ENCODE measurements at regions not wholly inside any gene's neighbourhood (a gene's known extent, or its start where the extent isn't known, plus 50 kb on each side); places are given as distances from the start of the nearest gene placed in this dataset.

GRCh38 chr13:40165316-40165932 lies 501.0 kb downstream of the FOXO1 start:
- H3K36me3 ChIP-seq (replicated peaks in 1 of 2; ENCODE audit: control insufficient read depth in 1 of 2, insufficient read depth in 2 of 2, low read length in 2 of 2): no peaks in the 10 kb centered on the region
- no peak overlapping the region for H3K9ac ChIP-seq (ENCODE audit: insufficient read depth, low read length, poor library complexity, severe bottlenecking)
- WGBS (ENCODE audit: insufficient coverage): no CpG with 5 or more reads among the region's 2 CpGs
- H3K27ac ChIP-seq (ENCODE audit: low read depth in 1 of 2, low read length in 2 of 2): no peak overlapping the region
- no peak overlapping the region for H3K4me3 ChIP-seq (replicated peaks in 1 of 3; ENCODE audit: low read depth in 2 of 3, low read length in 3 of 3)
- H3K36me3 Mint-ChIP-seq: no peaks in the 10 kb centered on the region
- H3K4me3 Mint-ChIP-seq: no peak overlapping the region
- no peaks in the 10 kb centered on the region for H3K79me2 ChIP-seq (ENCODE audit: insufficient read depth, low read length)
- H3K27me3 ChIP-seq (ENCODE audit: control insufficient read depth in 2 of 2, insufficient read depth in 2 of 2, low read length in 2 of 2): no peaks in the 10 kb centered on the region
- H2AFZ ChIP-seq (ENCODE audit: insufficient read depth, low read depth, low read length, poor library complexity, severe bottlenecking): no peak overlapping the region
- H3K27ac Mint-ChIP-seq: no peak overlapping the region
- no peak overlapping the region for H3K4me2 ChIP-seq (replicated peaks; ENCODE audit: extremely low read depth, low read length, poor library complexity, severe bottlenecking)
- no peaks in the 10 kb centered on the region for H3K4me1 ChIP-seq (ENCODE audit: control insufficient read depth in 1 of 2, insufficient read depth in 2 of 2, low read length in 2 of 2)
- peaks cover 0 to 3% (median 0%) of the 10 kb centered on the region in 7 donors for H3K9me3 Mint-ChIP-seq
- intact Hi-C loops (cut with micrococcal nuclease): no loop called here
- no peaks in the 10 kb centered on the region for H4K20me1 ChIP-seq (ENCODE audit: insufficient read depth, low read length)
- peaks cover 2 to 7% (median 7%) of the 10 kb centered on the region in 3 donors for H3K27me3 Mint-ChIP-seq (ENCODE audit: low read depth in 3 of 3)
- H3K9me3 ChIP-seq (replicated peaks in 1 of 2; ENCODE audit: control insufficient read depth in 1 of 2, insufficient read depth in 1 of 2, low read length in 2 of 2): no peaks in the 10 kb centered on the region
- DNase-seq: no peak
- TF ChIP-seq CTCF (IDR thresholded peaks at IDR 0.05): no peak
- H3K4me1 Mint-ChIP-seq: no peaks in the 10 kb centered on the region

GRCh38 chr13:40167327-40167726 lies 499.1 kb downstream of the FOXO1 start:
- DNase-seq: no peak
- H2AFZ ChIP-seq (ENCODE audit: insufficient read depth, low read depth, low read length, poor library complexity, severe bottlenecking): no peak overlapping the region
- intact Hi-C loops (cut with micrococcal nuclease): no loop called here
- H3K36me3 ChIP-seq (replicated peaks in 1 of 2; ENCODE audit: control insufficient read depth in 1 of 2, insufficient read depth in 2 of 2, low read length in 2 of 2): no peaks in the 10 kb centered on the region
- peaks cover 5 to 8% of the 10 kb centered on the region in 2 donors for H3K27me3 ChIP-seq (ENCODE audit: control insufficient read depth in 2 of 2, insufficient read depth in 2 of 2, low read length in 2 of 2)
- no peak overlapping the region for H3K4me2 ChIP-seq (replicated peaks; ENCODE audit: extremely low read depth, low read length, poor library complexity, severe bottlenecking)
- TF ChIP-seq CTCF (IDR thresholded peaks at IDR 0.05): no peak
- no peak overlapping the region for H3K9ac ChIP-seq (ENCODE audit: insufficient read depth, low read length, poor library complexity, severe bottlenecking)
- Mint-ChIP-seq H3K4me3 (no peak overlapping the region), H3K27ac (no peak overlapping the region), H3K4me1 (no peaks in the 10 kb centered on the region), H3K36me3 (no peaks in the 10 kb centered on the region), H3K27me3 (ENCODE audit: low read depth in 3 of 3) (peaks cover 13 to 20% (median 17%) of the 10 kb centered on the region in 3 donors), H3K9me3 (peaks cover 0 to 4% (median 2%) of the 10 kb centered on the region in 7 donors)
- H3K9me3 ChIP-seq (replicated peaks in 1 of 2; ENCODE audit: control insufficient read depth in 1 of 2, insufficient read depth in 1 of 2, low read length in 2 of 2): no peaks in the 10 kb centered on the region
- WGBS (ENCODE audit: insufficient coverage): 93% methylated on average over 4 of the region's 6 CpGs
- no peaks in the 10 kb centered on the region for H3K79me2 ChIP-seq (ENCODE audit: insufficient read depth, low read length)
- no peak overlapping the region for H3K27ac ChIP-seq (ENCODE audit: low read depth in 1 of 2, low read length in 2 of 2)
- no peak overlapping the region for H3K4me3 ChIP-seq (replicated peaks in 1 of 3; ENCODE audit: low read depth in 2 of 3, low read length in 3 of 3)
- no peaks in the 10 kb centered on the region for H3K4me1 ChIP-seq (ENCODE audit: control insufficient read depth in 1 of 2, insufficient read depth in 2 of 2, low read length in 2 of 2)
- H4K20me1 ChIP-seq (ENCODE audit: insufficient read depth, low read length): no peaks in the 10 kb centered on the region
